SK-N-SH (cell line): ENCODE measurements at regions not wholly inside any gene's neighbourhood (a gene's known extent, or its start where the extent isn't known, plus 50 kb on each side); places are given as distances from the start of the nearest gene placed in this dataset.

Source experiments
- JUND ChIP-seq: IDR thresholded peaks from 2 replicates; pipeline ENCODE4 v1.4.0; 2012
- POLR2AphosphoS5 ChIP-seq: IDR thresholded peaks from 2 replicates; pipeline ENCODE4 v1.6.1; 2012; ENCODE audit warnings: low read depth, low read length
- TF ChIP-seq, protein P1 (sequence below): fragments of 200-600 bp; sonication (generic); IDR thresholded peaks from 2 replicates; pipeline ENCODE4 v1.6.1; 2017; ENCODE audit warnings: antibody characterized with exemption, mild to moderate bottlenecking, moderate library complexity

DNA sequence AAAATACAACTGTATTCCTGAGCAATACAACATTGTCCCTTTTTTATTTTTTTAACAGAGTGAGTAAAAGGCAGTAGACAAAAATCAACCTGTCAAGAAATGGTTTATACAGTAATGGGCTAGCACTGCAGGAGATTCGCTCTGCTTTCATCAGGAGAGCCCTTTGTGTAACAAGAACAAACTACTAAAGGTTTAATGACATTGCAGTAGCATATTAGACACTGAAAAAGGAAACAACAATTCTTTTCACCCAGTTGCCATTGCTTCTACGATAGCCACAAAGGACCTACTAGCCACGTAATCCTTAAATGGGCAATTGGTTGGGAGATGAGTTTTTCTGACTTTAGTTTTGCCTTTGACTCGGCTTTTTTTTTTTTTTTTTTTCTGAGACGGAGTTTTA is 319.8 kb upstream of the TRPM3 start:
- TF ChIP-seq POLR2AphosphoS5 (no peak), JUND (no peak)
- TF ChIP-seq, protein P1, sequence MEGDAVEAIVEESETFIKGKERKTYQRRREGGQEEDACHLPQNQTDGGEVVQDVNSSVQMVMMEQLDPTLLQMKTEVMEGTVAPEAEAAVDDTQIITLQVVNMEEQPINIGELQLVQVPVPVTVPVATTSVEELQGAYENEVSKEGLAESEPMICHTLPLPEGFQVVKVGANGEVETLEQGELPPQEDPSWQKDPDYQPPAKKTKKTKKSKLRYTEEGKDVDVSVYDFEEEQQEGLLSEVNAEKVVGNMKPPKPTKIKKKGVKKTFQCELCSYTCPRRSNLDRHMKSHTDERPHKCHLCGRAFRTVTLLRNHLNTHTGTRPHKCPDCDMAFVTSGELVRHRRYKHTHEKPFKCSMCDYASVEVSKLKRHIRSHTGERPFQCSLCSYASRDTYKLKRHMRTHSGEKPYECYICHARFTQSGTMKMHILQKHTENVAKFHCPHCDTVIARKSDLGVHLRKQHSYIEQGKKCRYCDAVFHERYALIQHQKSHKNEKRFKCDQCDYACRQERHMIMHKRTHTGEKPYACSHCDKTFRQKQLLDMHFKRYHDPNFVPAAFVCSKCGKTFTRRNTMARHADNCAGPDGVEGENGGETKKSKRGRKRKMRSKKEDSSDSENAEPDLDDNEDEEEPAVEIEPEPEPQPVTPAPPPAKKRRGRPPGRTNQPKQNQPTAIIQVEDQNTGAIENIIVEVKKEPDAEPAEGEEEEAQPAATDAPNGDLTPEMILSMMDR: no peak
